GM12892 (cell line): ENCODE measurements at regions not wholly inside any gene's neighbourhood (a gene's known extent, or its start where the extent isn't known, plus 50 kb on each side); places are given as distances from the start of the nearest gene placed in this dataset.

Experiments used
- POLR2A ChIP-seq: IDR thresholded peaks from 2 replicates; pipeline ENCODE4 v1.6.1; 2011; ENCODE audit warnings: low read depth, low read length, control low read depth
- TAF1 ChIP-seq: IDR thresholded peaks from 2 replicates; pipeline ENCODE4 v1.6.1; 2011; ENCODE audit warnings: low read depth, mild to moderate bottlenecking, control low read depth, low read length, borderline replicate concordance

- no peak for TF ChIP-seq POLR2A
- TF ChIP-seq TAF1 = no peak
Observed at GRCh38 chr6:87887266-87887665, 160.4 kb upstream of the SPACA1 start.
